T-helper 2 cell treated with Interferon-gamma antibody and Interleukin-4, amounts not matched to agents 5 μg/mL and 100 μg/mL, for 36 hours (primary cell): ENCODE measurements at regions not wholly inside any gene's neighbourhood (a gene's known extent, or its start where the extent isn't known, plus 50 kb on each side); places are given as distances from the start of the nearest gene placed in this dataset.
"Not testable (repeated sequence)": the region's sequence is repeated elsewhere in the genome, so short reads cannot be mapped to it uniquely, and the experiment has no call there.

Experiments
- DNase-seq: peaks from one replicate; pipeline ENCODE4 v3.0.0; 2021; ENCODE audit warnings: low spot score
- H3K27ac Mint-ChIP-seq: one replicate; pipeline ENCODE4 v1.8.0; 2021; ENCODE audit warnings: mild to moderate bottlenecking, mixed read lengths
- H3K27me3 Mint-ChIP-seq: one replicate; pipeline ENCODE4 v1.8.0; 2021; ENCODE audit warnings: low read depth, mixed read lengths
- H3K36me3 Mint-ChIP-seq: one replicate; pipeline ENCODE4 v1.8.0; 2021; ENCODE audit warnings: low read depth, mixed read lengths
- H3K4me1 Mint-ChIP-seq: one replicate; pipeline ENCODE4 v1.8.0; 2021; ENCODE audit warnings: low read depth, mixed read lengths
- H3K4me3 Mint-ChIP-seq: one replicate; pipeline ENCODE4 v1.8.0; 2022; ENCODE audit warnings: mild to moderate bottlenecking, moderate library complexity, mixed read lengths
- H3K9me3 Mint-ChIP-seq: one replicate; pipeline ENCODE4 v1.8.0; 2021; ENCODE audit warnings: mixed read lengths

DNA sequence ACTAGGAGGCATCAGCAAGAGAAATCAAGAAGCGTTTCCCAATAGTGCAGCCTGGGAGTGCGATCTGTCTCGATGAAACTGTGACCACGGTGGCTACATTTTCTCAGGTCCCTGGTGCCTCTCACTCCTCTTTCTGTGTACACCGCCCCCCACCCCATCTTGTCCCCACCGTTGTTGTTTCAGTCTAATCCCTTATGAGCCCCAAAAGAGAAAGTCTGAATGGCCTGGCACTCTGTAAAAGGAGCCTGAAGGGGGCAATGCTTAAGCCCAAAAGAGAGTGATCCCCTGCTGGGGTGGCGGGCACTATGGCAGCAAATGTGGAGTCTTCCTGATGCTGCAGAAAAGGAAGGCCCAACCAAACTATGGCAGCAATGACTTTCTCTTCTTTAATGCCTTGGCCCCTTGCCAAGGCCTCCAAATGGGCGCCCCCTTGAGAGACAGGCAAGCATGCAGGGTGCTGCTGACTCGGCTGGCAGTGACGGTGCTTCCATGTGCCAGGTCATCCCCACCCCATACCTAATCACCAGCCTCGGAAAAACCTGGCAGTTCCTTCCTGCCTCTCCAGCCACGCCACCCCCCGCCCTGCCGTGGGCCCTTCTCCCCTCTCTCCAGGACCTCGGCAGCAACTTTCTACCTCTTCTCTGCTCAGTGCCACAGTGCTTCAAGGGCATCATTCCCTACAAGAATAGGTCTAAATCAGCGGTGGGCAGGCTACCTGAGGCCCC is 123.0 kb downstream of the CYP26B1 start:
- H3K36me3 Mint-ChIP-seq: no peaks in the 10 kb centered on the region
- no peaks in the 10 kb centered on the region for H3K4me1 Mint-ChIP-seq
- no peak for DNase-seq
- H3K27ac Mint-ChIP-seq: no peak overlapping the region
- H3K27me3 Mint-ChIP-seq: no peaks in the 10 kb centered on the region
- H3K9me3 Mint-ChIP-seq: no peaks in the 10 kb centered on the region
- H3K4me3 Mint-ChIP-seq: no peak overlapping the region

GRCh38 chr2:72023678-72024390 is 123.8 kb downstream of the CYP26B1 start:
- no peak overlapping the region for H3K4me3 Mint-ChIP-seq
- no peaks in the 10 kb centered on the region for H3K36me3 Mint-ChIP-seq
- no peak overlapping the region for H3K27ac Mint-ChIP-seq
- no peaks in the 10 kb centered on the region for H3K27me3 Mint-ChIP-seq
- DNase-seq: no peak
- no peaks in the 10 kb centered on the region for H3K4me1 Mint-ChIP-seq
- H3K9me3 Mint-ChIP-seq: no peaks in the 10 kb centered on the region

- not testable (repeated sequence) for H3K4me3 Mint-ChIP-seq, H3K36me3 Mint-ChIP-seq
These were observed 126.3 kb downstream of the CYP26B1 start for GRCh38 chr2:72021371-72021770.

DNA sequence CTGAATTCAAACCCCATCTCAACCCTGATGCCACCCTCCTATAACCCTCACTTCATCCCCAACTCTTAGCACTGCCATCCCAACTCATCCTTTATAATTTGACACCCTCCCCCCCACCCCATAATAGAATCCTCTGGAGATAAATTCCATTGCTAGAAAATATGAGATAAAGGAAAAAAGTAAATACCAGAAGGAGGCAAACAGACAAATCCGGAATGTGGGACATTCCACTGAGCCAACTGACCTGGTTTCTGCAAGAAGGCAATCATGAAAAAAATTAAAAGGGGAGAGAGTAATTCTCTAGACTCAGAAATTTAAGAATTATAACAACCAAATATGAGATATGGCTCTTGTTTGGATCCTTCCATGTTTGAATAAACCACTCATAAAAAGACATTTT is 132.4 kb downstream of the CYP26B1 start:
- no peak for DNase-seq

More at GRCh38 chr2:72021371-72021770, 126.3 kb downstream of the CYP26B1 start:
- H3K4me1 Mint-ChIP-seq, H3K27me3 Mint-ChIP-seq, H3K27ac Mint-ChIP-seq, DNase-seq, H3K9me3 Mint-ChIP-seq: not testable (repeated sequence)

GRCh38 chr2:72014831-72015230 is 132.8 kb downstream of the CYP26B1 start:
- Mint-ChIP-seq H3K4me1 (no peaks in the 10 kb centered on the region), H3K27ac (no peak overlapping the region), H3K4me3 (no peak overlapping the region), H3K27me3 (no peaks in the 10 kb centered on the region), H3K36me3 (no peaks in the 10 kb centered on the region), H3K9me3 (no peaks in the 10 kb centered on the region)
- DNase-seq: no peak

More for the DNA sequence above, 132.4 kb downstream of the CYP26B1 start:
- Mint-ChIP-seq H3K27me3 (no peaks in the 10 kb centered on the region), H3K4me3 (no peak overlapping the region), H3K4me1 (no peaks in the 10 kb centered on the region), H3K9me3 (no peaks in the 10 kb centered on the region), H3K27ac (no peak overlapping the region), H3K36me3 (no peaks in the 10 kb centered on the region)

- H3K9me3 Mint-ChIP-seq: no peaks in the 10 kb centered on the region
- H3K27ac Mint-ChIP-seq: no peak overlapping the region
- H3K4me3 Mint-ChIP-seq: no peak overlapping the region
- DNase-seq: no peak
- H3K27me3 Mint-ChIP-seq: no peaks in the 10 kb centered on the region
- no peaks in the 10 kb centered on the region for H3K4me1 Mint-ChIP-seq
- no peaks in the 10 kb centered on the region for H3K36me3 Mint-ChIP-seq
These were observed 133.9 kb downstream of the CYP26B1 start for GRCh38 chr2:72013726-72014125.

DNA sequence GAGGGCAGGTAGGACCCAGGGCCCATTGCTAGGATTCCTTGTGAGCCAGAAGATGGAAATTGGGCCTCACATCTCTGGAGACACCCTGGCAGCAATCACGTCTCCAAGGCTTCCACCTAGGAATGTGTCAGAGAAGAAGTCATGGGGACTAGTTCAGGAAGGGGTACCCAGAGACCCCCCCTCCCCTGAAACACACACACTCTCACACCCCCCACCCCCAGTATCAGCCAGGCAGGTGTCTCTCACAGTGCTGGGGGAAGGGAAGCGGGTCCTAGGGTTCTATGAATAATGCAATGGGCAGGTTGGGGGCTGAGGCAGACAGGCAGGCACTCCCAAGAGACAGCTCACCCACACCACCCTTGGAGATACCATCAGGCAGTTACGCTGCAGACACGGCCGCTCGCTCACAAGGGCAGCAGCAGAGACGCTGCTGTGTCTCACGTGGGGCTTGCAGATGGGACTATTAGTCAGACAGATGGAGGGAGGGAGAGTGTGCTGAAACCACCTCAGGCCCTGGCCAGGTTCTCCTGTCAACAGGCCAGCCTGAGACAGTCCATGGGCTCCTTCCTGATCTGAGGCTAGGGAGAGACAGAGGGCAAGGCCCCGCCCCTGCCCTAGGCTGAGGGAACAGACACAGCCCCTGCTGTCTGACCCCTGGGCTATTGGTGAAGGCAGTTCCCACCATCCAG is 134.6 kb downstream of the CYP26B1 start:
- no peak overlapping the region for H3K4me3 Mint-ChIP-seq
- no peaks in the 10 kb centered on the region for H3K4me1 Mint-ChIP-seq
- H3K27ac Mint-ChIP-seq: no peak overlapping the region
- H3K36me3 Mint-ChIP-seq: no peaks in the 10 kb centered on the region
- H3K27me3 Mint-ChIP-seq: no peaks in the 10 kb centered on the region
- no peaks in the 10 kb centered on the region for H3K9me3 Mint-ChIP-seq
- DNase-seq: no peak

- no peaks in the 10 kb centered on the region for H3K4me1 Mint-ChIP-seq
- no peaks in the 10 kb centered on the region for H3K27me3 Mint-ChIP-seq
- no peak for DNase-seq
- H3K9me3 Mint-ChIP-seq: no peaks in the 10 kb centered on the region
- H3K27ac Mint-ChIP-seq: no peak overlapping the region
- H3K36me3 Mint-ChIP-seq: no peaks in the 10 kb centered on the region
- H3K4me3 Mint-ChIP-seq: no peak overlapping the region
These were observed 135.9 kb downstream of the CYP26B1 start for GRCh38 chr2:72011791-72012190.

DNA sequence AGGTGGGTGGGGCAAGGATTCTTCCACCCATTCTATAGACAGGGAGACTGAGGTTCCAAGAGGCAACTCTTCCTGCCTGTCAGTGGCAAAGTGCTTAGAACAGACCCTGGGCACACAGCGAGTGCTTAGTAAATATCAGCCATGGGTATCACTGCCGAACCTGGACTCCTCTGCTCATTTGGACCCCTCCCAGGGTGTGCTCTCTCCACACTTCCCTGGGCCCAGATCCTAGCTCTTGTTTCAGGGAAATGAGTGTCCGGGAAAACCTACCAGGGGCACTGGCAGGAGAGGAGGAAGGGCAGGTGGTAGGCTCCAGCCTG is 136.3 kb downstream of the CYP26B1 start:
- DNase-seq: no peak
- Mint-ChIP-seq H3K36me3 (no peaks in the 10 kb centered on the region), H3K4me1 (no peaks in the 10 kb centered on the region), H3K27me3 (no peaks in the 10 kb centered on the region), H3K9me3 (no peaks in the 10 kb centered on the region), H3K4me3 (no peak overlapping the region), H3K27ac (no peak overlapping the region)

DNA sequence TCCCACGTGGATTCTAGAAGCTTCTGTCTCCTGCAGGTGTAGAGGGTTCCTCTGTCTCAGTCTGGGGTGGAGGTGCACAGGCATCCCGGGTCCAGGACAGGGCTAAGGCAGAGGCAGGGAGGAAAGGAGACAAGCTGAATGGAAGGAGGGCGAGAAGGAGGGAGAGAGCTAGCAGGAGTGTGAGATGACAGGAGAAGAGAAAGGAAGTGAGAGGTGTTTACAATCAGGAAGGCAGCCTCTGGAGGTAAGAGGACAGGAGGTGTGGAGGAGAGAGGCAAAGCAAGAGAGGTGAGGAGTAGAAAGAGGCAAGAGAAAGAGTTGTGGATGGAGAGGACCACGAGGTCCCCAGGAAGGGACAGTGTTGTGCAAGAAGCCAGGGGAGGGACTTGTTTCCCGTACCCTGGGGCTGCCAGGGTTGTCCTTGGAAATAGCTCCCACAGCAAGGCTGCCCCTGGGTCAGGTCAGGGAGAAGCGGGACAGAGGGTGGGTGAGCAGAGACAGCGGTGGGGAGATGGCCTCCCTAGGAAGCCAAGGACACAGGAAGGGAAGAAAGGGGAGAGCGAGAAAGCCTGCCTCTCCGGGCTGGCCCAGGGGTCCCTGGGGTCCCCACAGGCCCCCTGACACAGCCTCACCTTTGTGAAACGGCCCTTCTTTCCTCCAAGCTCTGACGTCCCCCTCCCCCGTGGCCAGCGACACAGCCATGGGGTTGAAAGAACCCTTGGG is 136.9 kb downstream of the CYP26B1 start:
- H3K36me3 Mint-ChIP-seq: no peaks in the 10 kb centered on the region

DNA sequence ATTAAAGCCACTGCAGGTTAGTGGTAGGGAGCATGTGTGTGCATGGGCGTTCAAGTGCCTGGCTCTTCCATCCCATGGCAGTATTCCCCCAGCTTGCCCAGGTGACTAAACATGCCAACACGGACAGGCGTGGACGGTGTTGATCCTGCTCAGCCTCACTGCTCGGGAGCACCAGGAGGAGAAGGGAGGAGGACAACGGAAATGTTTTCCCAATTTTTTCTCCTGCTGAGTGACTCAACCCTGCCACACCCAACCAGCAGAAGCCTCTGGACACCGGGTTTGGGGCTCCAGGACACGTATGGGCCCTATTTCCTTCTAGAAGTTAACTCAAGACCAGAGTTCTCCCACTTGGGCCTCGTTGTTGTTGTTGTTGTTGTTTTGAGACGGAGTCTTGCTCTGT is 139.1 kb downstream of the CYP26B1 start:
- Mint-ChIP-seq H3K27me3 (no peaks in the 10 kb centered on the region), H3K36me3 (no peaks in the 10 kb centered on the region), H3K9me3 (no peaks in the 10 kb centered on the region), H3K27ac (no peak overlapping the region), H3K4me3 (no peak overlapping the region), H3K4me1 (no peaks in the 10 kb centered on the region)
- no peak for DNase-seq

More for the DNA sequence above, 136.9 kb downstream of the CYP26B1 start:
- no peaks in the 10 kb centered on the region for H3K27me3 Mint-ChIP-seq
- no peaks in the 10 kb centered on the region for H3K9me3 Mint-ChIP-seq
- H3K4me3 Mint-ChIP-seq: no peak overlapping the region
- H3K4me1 Mint-ChIP-seq: no peaks in the 10 kb centered on the region
- no peak for DNase-seq
- no peak overlapping the region for H3K27ac Mint-ChIP-seq

- no peaks in the 10 kb centered on the region for H3K4me1 Mint-ChIP-seq
- no peaks in the 10 kb centered on the region for H3K36me3 Mint-ChIP-seq
- H3K27me3 Mint-ChIP-seq: no peaks in the 10 kb centered on the region
- DNase-seq: no peak
- H3K4me3 Mint-ChIP-seq: no peak overlapping the region
- no peaks in the 10 kb centered on the region for H3K9me3 Mint-ChIP-seq
- no peak overlapping the region for H3K27ac Mint-ChIP-seq
These were observed 140.3 kb downstream of the CYP26B1 start for GRCh38 chr2:72007402-72007801.

DNA sequence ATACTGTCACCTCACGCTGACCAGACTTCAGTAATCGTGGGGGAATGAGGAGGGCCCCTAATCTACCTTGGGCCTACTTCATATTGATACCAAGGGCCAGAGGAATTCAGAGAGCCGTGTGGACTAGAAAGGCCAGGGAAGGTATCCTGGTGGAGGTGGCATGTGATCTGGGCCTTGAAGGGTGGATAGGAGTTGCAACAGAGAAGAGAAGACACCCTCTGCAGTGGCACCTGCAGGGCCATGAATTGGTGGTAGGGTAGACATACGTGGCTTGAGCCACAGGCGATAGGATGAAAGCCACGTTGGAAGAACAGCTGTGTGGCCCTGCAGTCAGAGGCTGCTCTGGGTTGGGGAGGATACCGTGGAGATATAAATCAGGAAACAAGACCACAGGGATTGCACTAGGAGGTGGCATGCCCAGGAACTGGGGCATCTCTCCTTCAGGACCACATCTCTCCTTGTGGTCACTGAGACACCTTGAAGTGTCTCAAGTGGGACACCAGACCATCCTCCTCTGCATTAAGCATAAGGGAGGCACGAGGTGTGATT is 141.4 kb downstream of the CYP26B1 start:
- Mint-ChIP-seq H3K27me3 (no peaks in the 10 kb centered on the region), H3K4me3 (no peak overlapping the region), H3K36me3 (no peaks in the 10 kb centered on the region), H3K27ac (no peak overlapping the region), H3K9me3 (no peaks in the 10 kb centered on the region), H3K4me1 (no peaks in the 10 kb centered on the region)
- no peak for DNase-seq

- DNase-seq: no peak
- Mint-ChIP-seq H3K27ac (no peak overlapping the region), H3K9me3 (no peaks in the 10 kb centered on the region), H3K4me1 (no peaks in the 10 kb centered on the region), H3K36me3 (no peaks in the 10 kb centered on the region), H3K27me3 (no peaks in the 10 kb centered on the region), H3K4me3 (no peak overlapping the region)
These were observed 142.7 kb downstream of the CYP26B1 start for GRCh38 chr2:72004976-72005375.
